VCaP (cell line): ENCODE measurements at regions not wholly inside any gene's neighbourhood (a gene's known extent, or its start where the extent isn't known, plus 50 kb on each side); places are given as distances from the start of the nearest gene placed in this dataset.
"Not testable (repeated sequence)": the region's sequence is repeated elsewhere in the genome, so short reads cannot be mapped to it uniquely, and the experiment has no call there.

ENCODE experiments used
- H3K27ac ChIP-seq: fragments of 450-650 bp; 2 replicates; pipeline ENCODE4 v1.5.1; 2017
- CTCF ChIP-seq: fragments of 450-650 bp; conservative IDR thresholded peaks from 2 replicates; pipeline ENCODE4 v1.5.1; 2017; ENCODE audit warnings: mild to moderate bottlenecking, moderate library complexity

- no peak overlapping the region for H3K27ac ChIP-seq
- TF ChIP-seq CTCF: no peak
Measured at GRCh38 chr3:33943277-33943676, 144.8 kb downstream of the PDCD6IP start.

DNA sequence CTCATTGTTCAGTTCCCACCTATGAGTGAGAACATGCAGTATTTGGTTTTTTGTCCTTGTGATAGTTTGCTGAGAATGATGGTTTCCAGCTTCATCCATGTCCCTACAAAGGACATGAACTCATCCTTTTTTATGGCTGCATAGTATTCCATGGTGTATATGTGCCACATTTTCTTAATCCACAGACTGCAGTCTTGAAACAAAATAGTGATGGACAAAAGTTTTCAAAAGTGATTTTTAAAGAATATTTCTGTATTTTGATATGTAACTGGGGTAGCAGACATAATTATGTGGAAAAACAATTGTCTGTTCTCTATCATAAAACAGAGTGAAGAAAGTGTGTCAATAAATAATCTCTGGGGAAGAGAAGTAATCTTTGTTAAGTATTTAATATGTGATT lies 148.2 kb downstream of the PDCD6IP start:
- not testable (repeated sequence) for H3K27ac ChIP-seq

DNA sequence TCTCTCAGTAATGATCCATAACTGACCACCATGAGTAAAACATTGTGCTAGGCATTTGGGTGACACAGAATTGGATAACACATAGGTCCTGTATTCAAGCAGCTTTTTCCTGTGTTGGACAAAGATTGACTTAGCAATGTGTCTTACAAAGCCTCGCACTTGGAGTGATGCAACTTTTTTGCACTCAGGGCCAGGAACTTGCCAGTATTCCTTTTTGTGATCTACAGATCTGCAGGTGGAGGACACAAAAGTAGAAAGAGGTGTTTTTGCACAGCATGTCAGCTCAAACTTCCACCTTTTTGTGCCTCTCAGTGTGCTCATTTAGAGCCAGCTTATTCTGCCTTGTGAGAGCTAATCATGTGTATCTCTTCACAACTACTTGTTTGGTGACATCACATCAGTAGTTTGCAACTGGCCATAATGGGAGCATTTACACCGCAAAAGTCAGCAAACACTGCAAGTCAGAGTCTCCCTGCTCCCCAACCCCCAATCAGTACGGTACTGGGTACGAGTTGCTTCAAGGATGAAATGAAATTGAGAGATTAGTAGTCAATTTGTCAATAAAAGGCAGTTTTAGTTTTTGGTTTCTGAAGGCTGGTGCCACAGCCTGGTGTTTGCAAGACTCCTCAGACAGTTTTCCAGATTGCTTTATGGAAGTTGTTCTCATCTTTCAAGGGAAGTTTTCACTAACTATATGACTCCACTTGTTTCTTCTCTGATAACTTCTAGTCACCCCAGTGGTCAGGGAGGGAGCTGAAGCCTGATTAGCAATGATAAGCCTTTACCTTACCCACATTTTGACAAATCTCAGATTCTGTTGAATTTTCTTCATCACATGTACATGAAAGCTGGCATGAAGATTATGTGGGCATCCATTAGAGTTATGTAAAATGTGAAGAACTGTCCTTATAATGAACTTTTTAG lies 149.1 kb downstream of the PDCD6IP start:
- no peak overlapping the region for H3K27ac ChIP-seq
- no peak for TF ChIP-seq CTCF

GRCh38 chr3:33949074-33949473 lies 150.6 kb downstream of the PDCD6IP start:
- TF ChIP-seq CTCF: no peak
- H3K27ac ChIP-seq: no peak overlapping the region

DNA sequence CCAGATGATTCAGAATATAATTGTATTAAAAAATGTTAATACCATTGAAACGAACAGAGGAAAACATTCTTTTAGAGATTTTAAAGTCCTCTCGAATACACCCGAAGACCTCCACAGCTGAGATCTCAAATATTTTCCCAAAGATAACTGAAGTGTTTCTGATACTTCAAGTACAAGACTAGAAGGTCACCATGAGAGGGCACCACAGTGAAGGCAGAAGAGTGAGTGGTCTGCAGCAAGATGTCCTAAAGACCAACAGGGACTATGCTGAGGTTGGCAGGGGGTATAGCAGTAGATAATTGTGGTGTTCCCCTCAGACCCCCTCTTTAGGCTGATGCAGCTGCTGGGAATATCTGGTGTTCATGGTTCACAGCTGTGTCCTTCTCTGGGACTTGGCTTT lies 156.5 kb downstream of the PDCD6IP start:
- no peak overlapping the region for H3K27ac ChIP-seq

GRCh38 chr3:33956206-33956605 lies 157.8 kb downstream of the PDCD6IP start:
- no peak for TF ChIP-seq CTCF
- H3K27ac ChIP-seq: no peak overlapping the region

More for the DNA sequence above, 156.5 kb downstream of the PDCD6IP start:
- 0 out of 2 replicates have a peak, but pooled peaks have one; percentile 10 for TF ChIP-seq CTCF

DNA sequence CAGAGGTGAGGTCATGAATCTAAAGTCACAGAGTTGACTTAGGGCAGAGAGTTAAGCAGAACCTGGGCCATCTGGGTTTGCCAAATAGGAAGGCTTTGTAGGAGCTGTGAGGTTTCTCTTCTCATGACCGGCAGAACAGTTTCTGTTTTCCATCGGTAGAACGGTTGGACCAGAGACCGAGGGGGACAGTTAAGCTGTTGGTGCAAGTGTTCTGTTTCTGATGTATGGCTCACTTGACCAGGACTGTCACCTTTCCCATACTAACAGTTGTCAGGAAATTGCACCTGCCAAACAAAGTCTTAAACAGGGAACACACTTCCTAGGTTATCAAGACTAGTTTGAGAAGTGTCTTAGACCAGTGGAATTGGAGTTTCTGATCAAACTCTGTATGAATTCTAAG lies 158.3 kb downstream of the PDCD6IP start:
- H3K27ac ChIP-seq: no peak overlapping the region
- TF ChIP-seq CTCF: no peak

DNA sequence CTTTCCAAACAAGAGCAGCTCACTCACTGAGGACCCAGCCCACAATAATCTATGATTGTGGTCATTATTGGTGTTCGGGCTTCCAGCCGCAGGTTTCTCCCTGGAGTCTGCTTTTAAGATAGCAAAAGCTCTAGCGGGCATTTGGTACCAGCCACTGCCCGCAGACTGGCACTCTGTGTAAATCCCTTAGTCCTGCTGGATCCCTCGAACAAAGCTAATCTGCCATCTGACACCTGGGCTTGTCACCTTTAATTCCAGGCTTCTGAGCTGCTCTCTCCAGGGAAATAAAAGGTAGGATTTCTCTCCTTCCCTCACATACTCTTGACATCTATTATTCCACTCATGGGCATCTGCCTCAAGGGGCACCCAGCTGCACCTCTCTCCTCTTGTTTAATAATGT lies 158.7 kb downstream of the PDCD6IP start:
- H3K27ac ChIP-seq: no peak overlapping the region
- no peak for TF ChIP-seq CTCF
